ENCODE measurements at regions not wholly inside any gene's neighbourhood (a gene's known extent, or its start where the extent isn't known, plus 50 kb on each side); places are given as distances from the start of the nearest gene placed in this dataset.
"Not testable (repeated sequence)": the region's sequence is repeated elsewhere in the genome, so short reads cannot be mapped to it uniquely, and the experiment has no call there.

- FAIRE-seq, result no peak
Observed at GRCh38 chr9:38259056-38259455, 133.4 kb upstream of the ALDH1B1 start.

GRCh38 chr9:38257626-38258215 lies 134.8 kb upstream of the ALDH1B1 start:
- FAIRE-seq, result no peak
- no peak for DNase-seq (ENCODE audit: insufficient read length, low spot score)

More at GRCh38 chr9:38259056-38259455, 133.4 kb upstream of the ALDH1B1 start:
- DNase-seq (ENCODE audit: insufficient read length, low spot score), result no peak

GRCh38 chr9:38256461-38256860 lies 136.0 kb upstream of the ALDH1B1 start:
- FAIRE-seq, result no peak
- DNase-seq (ENCODE audit: insufficient read length, low spot score), result no peak

GRCh38 chr9:38255599-38255998 lies 136.9 kb upstream of the ALDH1B1 start:
- FAIRE-seq (no peak), DNase-seq (ENCODE audit: insufficient read length, low spot score) (no peak)

- no peak for FAIRE-seq
Observed at GRCh38 chr9:38254756-38255155, 137.7 kb upstream of the ALDH1B1 start.

GRCh38 chr9:38254151-38254550 lies 138.4 kb upstream of the ALDH1B1 start:
- no peak for FAIRE-seq
- no peak for DNase-seq (ENCODE audit: insufficient read length, low spot score)

More at GRCh38 chr9:38254756-38255155, 137.7 kb upstream of the ALDH1B1 start:
- no peak for DNase-seq (ENCODE audit: insufficient read length, low spot score)

- no peak for DNase-seq (ENCODE audit: insufficient read length, low spot score)
Observed at GRCh38 chr9:38253200-38253599, 139.3 kb upstream of the ALDH1B1 start.

GRCh38 chr9:38251036-38251860 lies 141.3 kb upstream of the ALDH1B1 start:
- DNase-seq (ENCODE audit: insufficient read length, low spot score) (no peak), FAIRE-seq (no peak)

More at GRCh38 chr9:38253200-38253599, 139.3 kb upstream of the ALDH1B1 start:
- FAIRE-seq, result no peak

- DNase-seq (ENCODE audit: insufficient read length, low spot score) (no peak), FAIRE-seq (no peak)
Observed at GRCh38 chr9:38250279-38251035, 142.0 kb upstream of the ALDH1B1 start.

GRCh38 chr9:38249587-38250210 lies 142.8 kb upstream of the ALDH1B1 start:
- FAIRE-seq (no peak), DNase-seq (ENCODE audit: insufficient read length, low spot score) (no peak)

- FAIRE-seq, result no peak
- DNase-seq (ENCODE audit: insufficient read length, low spot score), result no peak
Observed at GRCh38 chr9:38249049-38249448, 143.5 kb upstream of the ALDH1B1 start.

- FAIRE-seq, result no peak
- no peak for DNase-seq (ENCODE audit: insufficient read length, low spot score)
Observed at GRCh38 chr9:38246833-38247232, 145.7 kb upstream of the ALDH1B1 start.

GRCh38 chr9:38244971-38245370 lies 147.5 kb upstream of the ALDH1B1 start:
- FAIRE-seq (no peak), DNase-seq (ENCODE audit: insufficient read length, low spot score) (no peak)

GRCh38 chr9:38243993-38244392 lies 148.5 kb upstream of the ALDH1B1 start:
- FAIRE-seq, result no peak
- DNase-seq (ENCODE audit: insufficient read length, low spot score), result no peak

- DNase-seq (ENCODE audit: insufficient read length, low spot score); FAIRE-seq: not testable (repeated sequence)
Observed at GRCh38 chr9:38242151-38242550, 150.4 kb upstream of the ALDH1B1 start.

GRCh38 chr9:38240051-38240450 lies 152.5 kb upstream of the ALDH1B1 start:
- DNase-seq (ENCODE audit: insufficient read length, low spot score) (no peak), FAIRE-seq (no peak)

- no peak for DNase-seq (ENCODE audit: insufficient read length, low spot score)
- no peak for FAIRE-seq
Observed at GRCh38 chr9:38235244-38235643, 157.3 kb upstream of the ALDH1B1 start.

GRCh38 chr9:38234479-38235170 lies 157.9 kb upstream of the ALDH1B1 start:
- no peak for DNase-seq (ENCODE audit: insufficient read length, low spot score)
- FAIRE-seq, result no peak

GRCh38 chr9:38233796-38234355 lies 158.6 kb upstream of the ALDH1B1 start:
- DNase-seq (ENCODE audit: insufficient read length, low spot score), result no peak
- no peak for FAIRE-seq

GRCh38 chr9:38233343-38233742 lies 159.2 kb upstream of the ALDH1B1 start:
- FAIRE-seq (no peak), DNase-seq (ENCODE audit: insufficient read length, low spot score) (no peak)

All from HTR-8/SVneo (cell line).